ENCODE measurements at regions not wholly inside any gene's neighbourhood (a gene's known extent, or its start where the extent isn't known, plus 50 kb on each side); places are given as distances from the start of the nearest gene placed in this dataset.
"Not testable (repeated sequence)": the region's sequence is repeated elsewhere in the genome, so short reads cannot be mapped to it uniquely, and the experiment has no call there.

GRCh38 chr11:60592601-60593000 lies 77.4 kb downstream of the MS4A13 start:
- Mint-ChIP-seq H3K4me3 (no peak overlapping the region), H3K36me3 (peaks cover 16% of the 10 kb centered on the region), H3K9me3 (peaks cover 21% of the 10 kb centered on the region), H3K27ac (no peak overlapping the region), H3K4me1 (no peaks in the 10 kb centered on the region), H3K27me3 (no peaks in the 10 kb centered on the region)
- ATAC-seq = no peak

GRCh38 chr11:60594998-60595642 lies 79.9 kb downstream of the MS4A13 start:
- H3K27ac Mint-ChIP-seq = no peak overlapping the region
- no peak overlapping the region for H3K4me3 Mint-ChIP-seq
- no peak for ATAC-seq
- H3K36me3 Mint-ChIP-seq = peaks cover 16% of the 10 kb centered on the region
- no peaks in the 10 kb centered on the region for H3K27me3 Mint-ChIP-seq
- no peaks in the 10 kb centered on the region for H3K4me1 Mint-ChIP-seq
- H3K9me3 Mint-ChIP-seq = peaks cover 26% of the 10 kb centered on the region

- peaks cover 6% of the 10 kb centered on the region for H3K27me3 Mint-ChIP-seq
- no peak overlapping the region for H3K4me3 Mint-ChIP-seq
- no peaks in the 10 kb centered on the region for H3K4me1 Mint-ChIP-seq
- H3K36me3 Mint-ChIP-seq = no peaks in the 10 kb centered on the region
- H3K9me3 Mint-ChIP-seq = no peaks in the 10 kb centered on the region
- ATAC-seq = no peak
- H3K27ac Mint-ChIP-seq = no peak overlapping the region
Measured at GRCh38 chr11:60607483-60607882, 91.9 kb upstream of the MS4A8 start.

GRCh38 chr11:60609632-60610031 lies 89.8 kb upstream of the MS4A8 start:
- H3K36me3 Mint-ChIP-seq = no peaks in the 10 kb centered on the region
- no peak overlapping the region for H3K4me3 Mint-ChIP-seq
- no peak for ATAC-seq
- peaks cover 15% of the 10 kb centered on the region for H3K27me3 Mint-ChIP-seq
- H3K27ac Mint-ChIP-seq = no peak overlapping the region
- no peaks in the 10 kb centered on the region for H3K9me3 Mint-ChIP-seq
- H3K4me1 Mint-ChIP-seq = no peaks in the 10 kb centered on the region

GRCh38 chr11:60610702-60611101 lies 88.7 kb upstream of the MS4A8 start:
- Mint-ChIP-seq H3K4me3 (no peak overlapping the region), H3K4me1 (no peaks in the 10 kb centered on the region), H3K36me3 (no peaks in the 10 kb centered on the region), H3K27me3 (peaks cover 15% of the 10 kb centered on the region), H3K27ac (no peak overlapping the region), H3K9me3 (no peaks in the 10 kb centered on the region)
- ATAC-seq = no peak

DNA sequence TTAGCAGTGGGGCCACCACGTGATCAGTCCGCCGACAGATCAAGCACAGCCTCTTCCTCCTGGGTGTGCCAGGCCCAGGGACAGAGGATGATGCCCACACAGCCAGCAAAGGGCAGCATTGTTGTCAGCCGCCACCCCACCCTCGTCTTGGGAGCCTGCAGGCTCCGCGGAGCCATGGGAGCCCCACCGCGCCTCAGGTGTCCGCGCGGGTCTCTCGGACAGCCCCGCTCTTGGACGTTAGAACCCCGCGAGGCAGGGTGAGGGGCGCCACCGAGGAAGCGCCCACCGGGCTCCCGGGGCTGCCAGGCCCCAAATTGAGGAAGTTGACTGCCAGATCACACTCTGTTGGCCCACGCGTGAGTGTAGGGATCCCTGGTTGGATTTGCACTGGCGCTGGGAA lies 83.9 kb upstream of the MS4A8 start:
- Mint-ChIP-seq H3K27me3 (peaks cover 15% of the 10 kb centered on the region), H3K4me3 (no peak overlapping the region), H3K9me3 (no peaks in the 10 kb centered on the region), H3K27ac (no peak overlapping the region), H3K36me3 (no peaks in the 10 kb centered on the region), H3K4me1 (peaks cover 10% of the 10 kb centered on the region)
- peak; percentile 24 for ATAC-seq

DNA sequence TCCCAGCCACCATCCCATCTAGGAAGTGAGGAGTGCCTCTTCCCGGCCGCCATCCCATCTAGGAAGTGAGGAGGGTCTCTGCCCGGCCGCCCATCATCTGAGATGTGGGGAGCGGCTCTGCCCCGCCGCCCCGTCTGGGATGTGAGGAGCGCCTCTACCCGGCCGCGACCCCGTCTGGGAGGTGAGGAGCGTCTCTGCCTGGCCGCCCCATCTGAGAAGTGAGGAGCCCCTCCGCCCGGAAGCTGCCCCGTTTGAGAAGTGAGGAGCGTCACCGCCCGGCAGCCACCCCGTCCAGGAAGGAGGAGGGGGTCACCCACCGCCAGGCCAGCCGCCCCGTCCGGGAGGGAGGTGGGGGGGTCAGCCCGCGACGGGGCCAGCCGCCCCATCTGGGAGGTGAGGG lies 77.5 kb upstream of the MS4A8 start:
- H3K36me3 Mint-ChIP-seq, H3K4me3 Mint-ChIP-seq, H3K27ac Mint-ChIP-seq, ATAC-seq, H3K27me3 Mint-ChIP-seq: not testable (repeated sequence)
- Mint-ChIP-seq H3K9me3 (peaks cover 12% of the 10 kb centered on the region), H3K4me1 (peaks cover 10% of the 10 kb centered on the region)

GRCh38 chr11:60622776-60623175 lies 76.6 kb upstream of the MS4A8 start:
- Mint-ChIP-seq H3K9me3 (peaks cover 12% of the 10 kb centered on the region), H3K4me1 (peaks cover 10% of the 10 kb centered on the region)
- H3K36me3 Mint-ChIP-seq, H3K4me3 Mint-ChIP-seq, H3K27ac Mint-ChIP-seq, ATAC-seq, H3K27me3 Mint-ChIP-seq: not testable (repeated sequence)

- ATAC-seq = no peak
- Mint-ChIP-seq H3K4me1 (no peaks in the 10 kb centered on the region), H3K36me3 (no peaks in the 10 kb centered on the region), H3K27me3 (no peaks in the 10 kb centered on the region), H3K27ac (no peak overlapping the region), H3K4me3 (no peak overlapping the region), H3K9me3 (peaks cover 12% of the 10 kb centered on the region)
Measured at GRCh38 chr11:60625262-60625661, 74.2 kb upstream of the MS4A8 start.

DNA sequence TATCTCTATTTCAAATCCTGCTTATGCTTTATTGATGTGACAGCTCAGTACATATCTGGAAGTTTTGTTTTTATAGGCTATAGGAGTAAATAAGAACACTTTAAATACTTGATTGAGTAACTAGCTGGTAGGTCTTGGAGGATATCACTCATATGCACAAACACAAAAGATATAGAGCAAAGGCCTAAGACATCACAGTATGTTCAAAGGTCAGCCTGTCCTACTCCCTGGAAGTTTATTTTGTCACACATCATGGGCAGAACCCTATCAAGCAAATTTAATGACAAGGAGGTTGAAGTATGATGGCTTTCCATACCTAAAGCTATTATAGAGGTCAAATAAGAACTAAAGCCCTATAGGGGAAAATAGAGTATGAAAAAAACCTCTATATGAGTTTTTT lies 70.0 kb upstream of the MS4A8 start:
- Mint-ChIP-seq H3K9me3 (peaks cover 6% of the 10 kb centered on the region), H3K36me3 (no peaks in the 10 kb centered on the region), H3K4me1 (peaks cover 35% of the 10 kb centered on the region), H3K27me3 (no peaks in the 10 kb centered on the region), H3K27ac (no peak overlapping the region), H3K4me3 (no peak overlapping the region)
- no peak for ATAC-seq

- ATAC-seq = no peak
Measured at GRCh38 chr11:60631944-60632343, 67.5 kb upstream of the MS4A8 start.

DNA sequence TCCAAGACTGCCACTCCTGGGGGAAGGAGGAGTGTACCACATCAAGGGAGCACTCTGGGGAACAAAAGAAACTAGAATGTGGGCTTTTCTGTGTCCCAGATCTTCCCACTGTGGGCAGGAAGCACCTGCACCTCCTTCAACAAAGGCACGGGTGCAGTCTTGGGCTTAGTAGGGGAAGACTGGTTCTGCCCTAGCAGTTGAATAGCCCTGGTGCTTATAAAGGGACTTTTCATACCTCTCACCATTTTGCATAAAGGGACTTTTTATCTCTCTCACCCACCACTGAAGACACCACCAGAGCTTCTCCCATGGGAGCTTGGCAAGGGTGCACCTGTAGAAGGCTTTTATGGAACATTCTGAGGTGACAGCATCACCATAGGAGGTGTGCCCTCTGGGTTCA lies 65.8 kb upstream of the MS4A8 start:
- H3K4me1 Mint-ChIP-seq = peaks cover 36% of the 10 kb centered on the region
- peak overlapping the region; percentile 26 for H3K27ac Mint-ChIP-seq
- H3K9me3 Mint-ChIP-seq = peaks cover 3% of the 10 kb centered on the region
- peak overlapping the region; percentile 18 for H3K4me3 Mint-ChIP-seq
- no peaks in the 10 kb centered on the region for H3K36me3 Mint-ChIP-seq
- peaks cover 17% of the 10 kb centered on the region for H3K27me3 Mint-ChIP-seq
- peak; percentile 94 for ATAC-seq

More at GRCh38 chr11:60631944-60632343, 67.5 kb upstream of the MS4A8 start:
- H3K4me1 Mint-ChIP-seq = peaks cover 36% of the 10 kb centered on the region
- H3K4me3 Mint-ChIP-seq = no peak overlapping the region
- H3K9me3 Mint-ChIP-seq = peaks cover 1% of the 10 kb centered on the region
- H3K27ac Mint-ChIP-seq = no peak overlapping the region
- no peaks in the 10 kb centered on the region for H3K36me3 Mint-ChIP-seq
- peaks cover 4% of the 10 kb centered on the region for H3K27me3 Mint-ChIP-seq

DNA sequence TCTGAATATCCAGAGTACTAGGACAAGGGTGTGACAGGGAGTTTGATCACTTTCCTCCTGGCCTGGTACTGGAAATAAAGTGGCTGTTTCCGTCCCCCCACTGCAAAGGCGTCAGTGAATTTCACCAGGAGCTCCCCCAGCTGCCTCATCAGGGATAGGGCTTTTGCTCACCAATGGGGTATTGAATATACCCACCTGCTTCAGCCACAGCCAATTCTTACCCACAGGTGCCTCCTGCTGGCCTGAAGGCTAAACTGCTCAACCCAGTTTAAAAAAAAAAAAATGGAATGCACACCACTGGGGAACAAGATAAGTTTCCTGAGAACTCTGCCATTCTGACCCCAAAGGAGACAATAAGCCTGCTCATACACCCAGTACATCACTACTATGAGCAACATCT lies 65.3 kb upstream of the MS4A8 start:
- Mint-ChIP-seq H3K27me3 (peaks cover 17% of the 10 kb centered on the region), H3K36me3 (no peaks in the 10 kb centered on the region), H3K27ac (peak overlapping the region; percentile 26), H3K4me1 (peaks cover 36% of the 10 kb centered on the region), H3K4me3 (peak overlapping the region; percentile 18), H3K9me3 (peaks cover 3% of the 10 kb centered on the region)
- ATAC-seq = peak; percentile 73

DNA sequence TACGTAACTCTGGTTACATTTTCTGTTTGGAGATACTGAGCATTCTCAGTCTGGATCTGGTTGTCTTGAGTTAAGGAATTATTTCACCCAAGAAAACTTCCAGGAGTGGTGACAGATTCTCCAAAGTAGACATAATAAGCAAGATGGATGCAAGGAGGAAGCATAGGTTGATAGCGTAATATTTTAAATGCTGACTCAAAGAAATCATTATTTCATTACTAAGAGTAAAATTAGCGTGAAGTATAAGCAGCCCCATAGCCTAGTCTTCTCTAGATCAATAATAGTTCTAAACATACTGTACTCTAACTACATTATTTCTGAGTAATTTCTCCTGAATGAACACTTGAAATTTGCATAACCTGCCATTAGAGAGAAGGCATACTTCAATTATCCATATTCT lies 57.5 kb upstream of the MS4A8 start:
- no peak overlapping the region for H3K27ac Mint-ChIP-seq
- H3K9me3 Mint-ChIP-seq = peaks cover 14% of the 10 kb centered on the region
- H3K27me3 Mint-ChIP-seq = peaks cover 28% of the 10 kb centered on the region
- no peak for ATAC-seq
- H3K36me3 Mint-ChIP-seq = peaks cover 5% of the 10 kb centered on the region
- H3K4me1 Mint-ChIP-seq = no peaks in the 10 kb centered on the region
- H3K4me3 Mint-ChIP-seq = no peak overlapping the region

GRCh38 chr11:60647087-60647486 lies 52.3 kb upstream of the MS4A8 start:
- Mint-ChIP-seq H3K36me3 (peaks cover 5% of the 10 kb centered on the region), H3K4me1 (no peaks in the 10 kb centered on the region), H3K9me3 (peaks cover 16% of the 10 kb centered on the region), H3K4me3 (no peak overlapping the region), H3K27ac (no peak overlapping the region), H3K27me3 (peaks cover 27% of the 10 kb centered on the region)
- ATAC-seq = peak; percentile 31
